ENCODE measurements at regions not wholly inside any gene's neighbourhood (a gene's known extent, or its start where the extent isn't known, plus 50 kb on each side); places are given as distances from the start of the nearest gene placed in this dataset.

DNA sequence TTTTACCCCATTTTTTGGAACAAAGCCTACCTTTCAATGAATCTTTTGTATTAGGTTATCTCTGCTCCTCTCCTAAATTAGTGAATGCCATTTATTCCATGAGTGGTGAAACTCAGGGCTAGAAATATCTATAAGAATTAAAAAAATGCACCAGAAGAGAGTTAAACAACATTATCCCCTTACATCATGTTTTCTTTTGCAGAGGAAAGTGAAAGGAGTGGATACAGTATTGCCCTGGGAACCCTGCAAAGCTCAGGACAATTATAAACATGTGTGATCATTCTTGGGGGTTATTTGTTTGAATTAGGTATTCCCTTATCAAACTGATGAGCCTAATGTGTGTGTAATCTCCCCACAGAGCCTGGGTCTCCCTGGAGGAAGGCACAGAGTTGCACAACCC, 559.2 kb downstream of the RNF144A start:
- TF ChIP-seq POLR2AphosphoS5 (IDR thresholded peaks at IDR 0.05) = no peak
- TF ChIP-seq, protein P1, sequence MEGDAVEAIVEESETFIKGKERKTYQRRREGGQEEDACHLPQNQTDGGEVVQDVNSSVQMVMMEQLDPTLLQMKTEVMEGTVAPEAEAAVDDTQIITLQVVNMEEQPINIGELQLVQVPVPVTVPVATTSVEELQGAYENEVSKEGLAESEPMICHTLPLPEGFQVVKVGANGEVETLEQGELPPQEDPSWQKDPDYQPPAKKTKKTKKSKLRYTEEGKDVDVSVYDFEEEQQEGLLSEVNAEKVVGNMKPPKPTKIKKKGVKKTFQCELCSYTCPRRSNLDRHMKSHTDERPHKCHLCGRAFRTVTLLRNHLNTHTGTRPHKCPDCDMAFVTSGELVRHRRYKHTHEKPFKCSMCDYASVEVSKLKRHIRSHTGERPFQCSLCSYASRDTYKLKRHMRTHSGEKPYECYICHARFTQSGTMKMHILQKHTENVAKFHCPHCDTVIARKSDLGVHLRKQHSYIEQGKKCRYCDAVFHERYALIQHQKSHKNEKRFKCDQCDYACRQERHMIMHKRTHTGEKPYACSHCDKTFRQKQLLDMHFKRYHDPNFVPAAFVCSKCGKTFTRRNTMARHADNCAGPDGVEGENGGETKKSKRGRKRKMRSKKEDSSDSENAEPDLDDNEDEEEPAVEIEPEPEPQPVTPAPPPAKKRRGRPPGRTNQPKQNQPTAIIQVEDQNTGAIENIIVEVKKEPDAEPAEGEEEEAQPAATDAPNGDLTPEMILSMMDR (IDR thresholded peaks at IDR 0.05) = no peak
